Stomach smooth muscle (tissue), 2 donors: ENCODE measurements at regions not wholly inside any gene's neighbourhood (a gene's known extent, or its start where the extent isn't known, plus 50 kb on each side); places are given as distances from the start of the nearest gene placed in this dataset.

Source experiments
- H3K27ac ChIP-seq: one replicate; pipeline ENCODE4 v1.7.0; 2013; ENCODE audit warnings: mild to moderate bottlenecking, low read length, inconsistent platforms
- H3K27me3 ChIP-seq, 2 donors: one replicate each; pipeline ENCODE4 v1.7.0; 2013; ENCODE audit warnings: low read length in 2 of 2; ENCODE audit not compliant: insufficient read depth in 2 of 2, control insufficient read depth in 1 of 2
- H3K36me3 ChIP-seq, 2 donors: one replicate each; pipeline ENCODE4 v1.7.0; 2013; ENCODE audit warnings: low read length in 2 of 2; ENCODE audit not compliant: control insufficient read depth in 2 of 2, insufficient read depth in 2 of 2
- H3K4me1 ChIP-seq: one replicate; pipeline ENCODE4 v1.7.0; 2013; ENCODE audit warnings: low read length; ENCODE audit not compliant: control insufficient read depth, insufficient read depth
- H3K4me3 ChIP-seq, 2 donors: one replicate each; pipeline ENCODE4 v1.7.0; 2013; ENCODE audit warnings: low read length in 2 of 2
- H3K9ac ChIP-seq, 2 donors: one replicate each; pipeline ENCODE4 v1.7.0; 2013; ENCODE audit warnings: low read length in 2 of 2, mild to moderate bottlenecking in 1 of 2
- H3K9me3 ChIP-seq, 2 donors: one replicate each; pipeline ENCODE4 v1.7.0; 2013; ENCODE audit warnings: low read length in 2 of 2; ENCODE audit not compliant: control insufficient read depth in 2 of 2
- donor health status: healthy.
- donor health status: Pancreatic carcinoma.

DNA sequence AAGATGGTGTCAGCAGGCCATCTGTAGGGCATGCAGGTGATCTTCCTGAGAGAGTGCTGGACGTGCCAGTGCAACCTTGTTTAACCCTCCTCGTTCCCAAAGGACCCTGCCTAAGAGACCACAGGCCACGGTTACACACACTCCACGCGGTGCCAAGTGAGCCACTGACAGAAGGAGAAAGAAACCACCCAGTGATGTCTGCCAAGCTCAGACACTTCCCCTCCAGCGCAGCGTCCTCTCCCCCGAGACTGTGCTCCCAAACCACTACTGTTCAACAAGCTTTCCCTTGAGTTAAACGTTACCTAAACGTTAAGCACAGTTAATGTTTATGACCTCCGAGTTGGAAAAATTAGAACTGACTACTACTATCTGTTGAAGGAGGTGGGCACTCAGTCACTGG, 119.1 kb upstream of the NCK2 start:
- H3K4me3 ChIP-seq: no peak overlapping the region
- no peak overlapping the region for H3K27ac ChIP-seq
- no peak overlapping the region for H3K9ac ChIP-seq
- H3K9me3 ChIP-seq: peaks cover 0 to 5% of the 10 kb centered on the region in 2 donors
- H3K36me3 ChIP-seq: no peaks in the 10 kb centered on the region
- peaks cover 2% of the 10 kb centered on the region for H3K4me1 ChIP-seq
- H3K27me3 ChIP-seq: peaks cover 0 to 2% of the 10 kb centered on the region in 2 donors

- no peaks in the 10 kb centered on the region for H3K4me1 ChIP-seq
- no peak overlapping the region for H3K4me3 ChIP-seq
- H3K27ac ChIP-seq: no peak overlapping the region
- peaks cover 0 to 5% of the 10 kb centered on the region in 2 donors for H3K9me3 ChIP-seq
- H3K9ac ChIP-seq: no peak overlapping the region
- no peaks in the 10 kb centered on the region for H3K36me3 ChIP-seq
- peaks cover 2 to 3% of the 10 kb centered on the region in 2 donors for H3K27me3 ChIP-seq
Measured at GRCh38 chr2:105621038-105621437, 123.7 kb upstream of the NCK2 start.

- Histone ChIP-seq H3K4me3 (no peak overlapping the region), H3K27ac (no peak overlapping the region), H3K9me3 (no peaks in the 10 kb centered on the region), H3K9ac (no peak overlapping the region), H3K27me3 (peaks cover 0 to 3% of the 10 kb centered on the region in 2 donors), H3K4me1 (no peaks in the 10 kb centered on the region), H3K36me3 (no peaks in the 10 kb centered on the region)
Measured at GRCh38 chr2:105618351-105618659, 126.4 kb upstream of the NCK2 start.

- Histone ChIP-seq H3K4me1 (no peaks in the 10 kb centered on the region), H3K9ac (no peak overlapping the region), H3K27me3 (peaks cover 0 to 3% of the 10 kb centered on the region in 2 donors), H3K27ac (no peak overlapping the region), H3K36me3 (no peaks in the 10 kb centered on the region), H3K4me3 (no peak overlapping the region), H3K9me3 (no peaks in the 10 kb centered on the region)
Measured at GRCh38 chr2:105617631-105618350, 126.9 kb upstream of the NCK2 start.

GRCh38 chr2:105615305-105615704, 129.4 kb upstream of the NCK2 start:
- no peak overlapping the region for H3K9ac ChIP-seq
- no peaks in the 10 kb centered on the region for H3K4me1 ChIP-seq
- H3K27ac ChIP-seq: no peak overlapping the region
- H3K36me3 ChIP-seq: no peaks in the 10 kb centered on the region
- H3K27me3 ChIP-seq: peaks cover 0 to 3% of the 10 kb centered on the region in 2 donors
- no peak overlapping the region for H3K4me3 ChIP-seq
- H3K9me3 ChIP-seq: no peaks in the 10 kb centered on the region

DNA sequence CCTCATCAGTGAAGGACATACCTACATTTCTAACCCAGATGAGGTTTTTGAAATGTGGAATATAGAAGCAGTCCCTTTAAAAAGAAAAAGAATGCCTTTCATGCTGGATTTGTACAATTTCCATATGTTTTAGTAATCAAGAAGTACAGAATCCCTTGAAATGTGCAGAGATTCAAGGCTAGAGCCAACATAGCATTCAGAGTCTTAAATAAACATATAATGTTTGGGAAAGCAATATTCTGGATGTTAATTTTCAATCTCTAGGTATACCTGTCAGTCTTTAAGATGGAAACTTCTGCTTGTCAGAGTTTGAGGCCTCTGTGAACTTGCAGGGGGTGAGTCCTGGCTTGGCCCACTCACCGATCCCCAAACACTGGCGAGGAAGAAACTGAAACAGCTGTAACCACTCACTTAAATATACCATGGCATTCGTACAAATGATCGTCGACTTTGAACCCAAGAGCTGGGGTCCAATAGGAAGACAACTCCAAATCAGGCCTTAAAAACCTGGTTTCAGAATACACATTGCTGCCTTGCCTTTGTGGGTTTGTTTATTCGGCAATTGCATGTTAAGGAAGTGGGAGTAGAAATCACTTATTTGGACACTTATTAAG, 132.8 kb upstream of the NCK2 start:
- Histone ChIP-seq H3K4me1 (peaks cover 8% of the 10 kb centered on the region), H3K4me3 (no peak overlapping the region), H3K36me3 (no peaks in the 10 kb centered on the region), H3K27me3 (no peaks in the 10 kb centered on the region), H3K9ac (no peak overlapping the region), H3K27ac (no peak overlapping the region), H3K9me3 (no peaks in the 10 kb centered on the region)

- Histone ChIP-seq H3K27me3 (no peaks in the 10 kb centered on the region), H3K36me3 (no peaks in the 10 kb centered on the region), H3K4me3 (no peak overlapping the region), H3K27ac (no peak overlapping the region), H3K9ac (no peak overlapping the region), H3K4me1 (peaks cover 8% of the 10 kb centered on the region), H3K9me3 (no peaks in the 10 kb centered on the region)
Measured at GRCh38 chr2:105611333-105611637, 133.4 kb upstream of the NCK2 start.

DNA sequence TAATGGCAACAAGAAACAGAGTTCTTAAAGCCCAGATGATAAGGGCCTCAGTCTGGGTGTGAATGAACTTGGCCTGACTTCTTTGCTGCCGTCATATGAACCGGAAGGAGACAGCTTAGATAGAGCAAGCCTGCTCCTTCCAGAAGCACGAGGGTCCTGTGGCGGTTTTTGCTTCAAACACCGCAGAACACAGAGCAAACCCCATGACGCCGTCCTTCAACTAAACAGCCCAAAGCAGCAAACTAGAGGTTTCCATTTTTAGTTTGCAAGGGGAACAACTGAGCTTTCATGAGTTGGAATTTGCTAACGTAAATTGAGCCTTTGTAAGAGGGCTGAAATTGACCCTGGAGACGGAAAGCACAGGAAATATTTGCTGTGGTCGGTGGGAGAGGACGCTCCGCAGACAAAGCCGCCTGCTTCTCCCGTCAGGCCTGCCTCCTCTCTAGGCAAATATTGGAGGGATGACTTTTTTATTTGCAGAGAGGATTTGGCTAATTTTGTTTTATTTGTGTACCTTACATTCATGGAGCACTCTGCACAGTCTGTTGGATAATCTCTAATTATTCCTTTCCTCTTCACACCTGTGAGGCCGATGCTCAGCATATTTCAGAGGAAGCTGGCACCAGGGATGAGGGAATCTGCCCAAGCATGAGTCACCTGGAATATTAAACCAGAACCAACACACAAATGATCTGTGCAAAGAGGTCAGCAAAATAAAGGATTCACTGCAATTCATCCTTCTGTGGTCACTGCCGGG, 134.0 kb upstream of the NCK2 start:
- Histone ChIP-seq H3K27me3 (no peaks in the 10 kb centered on the region), H3K4me1 (peaks cover 8% of the 10 kb centered on the region), H3K4me3 (no peak overlapping the region), H3K9ac (no peak overlapping the region), H3K36me3 (no peaks in the 10 kb centered on the region), H3K9me3 (no peaks in the 10 kb centered on the region), H3K27ac (no peak overlapping the region)

GRCh38 chr2:105609746-105610402, 134.8 kb upstream of the NCK2 start:
- no peaks in the 10 kb centered on the region for H3K36me3 ChIP-seq
- H3K4me1 ChIP-seq: peaks cover 15% of the 10 kb centered on the region
- no peak overlapping the region for H3K9ac ChIP-seq
- H3K27me3 ChIP-seq: no peaks in the 10 kb centered on the region
- no peak overlapping the region for H3K4me3 ChIP-seq
- H3K27ac ChIP-seq: no peak overlapping the region
- no peaks in the 10 kb centered on the region for H3K9me3 ChIP-seq

DNA sequence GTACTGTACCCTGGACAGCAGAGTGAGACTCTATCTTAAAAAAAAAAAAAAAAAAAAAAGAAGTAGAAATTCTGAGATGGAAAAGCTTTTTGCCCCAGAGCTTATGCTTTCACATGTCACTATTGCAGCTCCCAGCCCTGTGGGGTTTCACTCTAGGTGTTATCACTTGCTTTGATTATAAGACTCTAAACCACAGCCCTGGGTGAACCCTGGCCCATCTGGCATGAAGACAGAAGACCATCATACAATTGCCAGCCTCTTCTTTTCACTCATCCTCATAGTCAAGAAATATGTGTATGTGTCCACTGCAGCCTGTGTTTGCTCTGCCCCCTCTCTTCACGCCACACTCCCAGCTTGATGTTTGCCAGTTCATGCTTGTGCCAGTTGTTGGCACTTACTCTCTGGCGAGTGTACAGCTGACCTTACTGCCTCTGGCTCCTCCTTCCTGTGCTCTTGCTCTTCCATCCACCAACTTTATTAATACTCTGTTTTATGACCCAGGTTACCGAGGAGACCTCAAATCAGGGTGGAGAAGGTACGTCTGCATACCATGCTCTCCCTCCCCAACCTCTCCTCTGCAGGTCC, 136.7 kb upstream of the NCK2 start:
- Histone ChIP-seq H3K9me3 (no peaks in the 10 kb centered on the region), H3K9ac (no peak overlapping the region), H3K4me1 (peaks cover 19% of the 10 kb centered on the region), H3K27me3 (no peaks in the 10 kb centered on the region), H3K4me3 (no peak overlapping the region), H3K27ac (no peak overlapping the region), H3K36me3 (no peaks in the 10 kb centered on the region)
